GM23338 (cell line): ENCODE measurements at regions not wholly inside any gene's neighbourhood (a gene's known extent, or its start where the extent isn't known, plus 50 kb on each side); places are given as distances from the start of the nearest gene placed in this dataset.

Experiments used
- ATAC-seq: fragments of 200-7000 bp; cut with Tn5 transposase; 3 replicates; pipeline ENCODE4 v1.9.1; 2020
- DNase-seq: peaks from one replicate; pipeline ENCODE4 v3.0.0-alpha.2; 2015; ENCODE audit warnings: low spot score
- H2AFZ ChIP-seq: fragments of 200-600 bp; sonication (generic); 2 replicates; pipeline ENCODE4 v1.8.0; 2016; ENCODE audit warnings: antibody characterized with exemption, mild to moderate bottlenecking, moderate library complexity
- H3F3A ChIP-seq: fragments of 200-600 bp; sonication (generic); replicated peaks from 2 replicates; pipeline ENCODE4 v1.8.0; 2017; ENCODE audit warnings: antibody characterized with exemption, mixed run types, low read depth
- H3K27ac ChIP-seq: fragments of 200-600 bp; sonication (generic); 2 replicates; pipeline ENCODE4 v1.6.1; 2016; ENCODE audit warnings: low read depth
- H3K27me3 ChIP-seq: fragments of 200-600 bp; sonication (generic); 2 replicates; pipeline ENCODE4 v1.8.0; 2016; ENCODE audit warnings: mild to moderate bottlenecking, mixed run types, moderate library complexity; ENCODE audit not compliant: insufficient read depth
- H3K36me3 ChIP-seq: fragments of 200-600 bp; sonication (generic); 2 replicates; pipeline ENCODE4 v1.8.0; 2016; ENCODE audit warnings: mild to moderate bottlenecking; ENCODE audit not compliant: insufficient read depth
- H3K4me1 ChIP-seq: fragments of 200-600 bp; sonication (generic); 2 replicates; pipeline ENCODE4 v1.8.0; 2016; ENCODE audit warnings: mild to moderate bottlenecking, moderate library complexity; ENCODE audit not compliant: insufficient read depth
- H3K4me2 ChIP-seq: fragments of 200-600 bp; sonication (generic); 2 replicates; pipeline ENCODE4 v1.7.1; 2017; ENCODE audit warnings: mixed run types
- H3K4me3 ChIP-seq: fragments of 200-600 bp; sonication (generic); 2 replicates; pipeline ENCODE4 v1.6.1; 2016; ENCODE audit warnings: mixed run types
- H3K79me2 ChIP-seq: fragments of 200-600 bp; sonication (generic); replicated peaks from 2 replicates; pipeline ENCODE4 v1.8.0; 2017; ENCODE audit warnings: mild to moderate bottlenecking; ENCODE audit not compliant: insufficient read depth
- H3K9me2 ChIP-seq: fragments of 200-600 bp; sonication (generic); 2 replicates; pipeline ENCODE4 v1.8.0; 2017; ENCODE audit not compliant: insufficient read depth
- H4K20me1 ChIP-seq: fragments of 200-600 bp; sonication (generic); replicated peaks from 2 replicates; pipeline ENCODE4 v1.8.0; 2017; ENCODE audit warnings: mild to moderate bottlenecking; ENCODE audit not compliant: insufficient read depth
- H3K27ac Mint-ChIP-seq: 2 replicates; pipeline ENCODE4 v1.8.0; 2020; ENCODE audit warnings: inconsistent platforms, mild to moderate bottlenecking, moderate library complexity, mixed read lengths
- H3K27me3 Mint-ChIP-seq: 3 replicates; pipeline ENCODE4 v1.8.0; 2022; ENCODE audit warnings: low read depth, mild to moderate bottlenecking, moderate library complexity, mixed read lengths, inconsistent platforms; ENCODE audit not compliant: insufficient read depth, poor library complexity
- H3K36me3 Mint-ChIP-seq: 3 replicates; pipeline ENCODE4 v1.8.0; 2021; ENCODE audit warnings: low read depth, mild to moderate bottlenecking, inconsistent platforms, moderate library complexity, mixed read lengths
- H3K4me1 Mint-ChIP-seq: 3 replicates; pipeline ENCODE4 v1.8.0; 2020; ENCODE audit warnings: mild to moderate bottlenecking, inconsistent platforms, mixed read lengths
- H3K4me3 Mint-ChIP-seq: 3 replicates; pipeline ENCODE4 v1.8.0; 2021; ENCODE audit warnings: moderate library complexity, mild to moderate bottlenecking, inconsistent platforms, mixed read lengths
- H3K9me3 Mint-ChIP-seq: 3 replicates; pipeline ENCODE4 v1.8.0; 2020; ENCODE audit warnings: moderate library complexity, mild to moderate bottlenecking, inconsistent platforms, mixed read lengths
- CREB1 ChIP-seq: fragments of 250-450 bp; sonication (Bioruptor Pico); IDR thresholded peaks from 2 replicates; pipeline ENCODE4 v1.5.0; 2020; ENCODE audit warnings: low read depth, mild to moderate bottlenecking, moderate library complexity
- CTCF ChIP-seq, 2 experiments: fragments of 200-600 bp in 1 of 2; sonication (generic) in 1 of 2; conservative IDR thresholded peaks; 2 replicates each; pipeline versions ENCODE4 v1.5.1 to v1.6.1; 2016 to 2017; ENCODE audit warnings: antibody characterized with exemption in 2 of 2, low read depth in 2 of 2, mild to moderate bottlenecking in 2 of 2, moderate library complexity in 1 of 2
- ETS1 ChIP-seq: IDR thresholded peaks from 2 replicates; pipeline ENCODE4 v1.6.1; 2016; ENCODE audit warnings: antibody characterized with exemption
- EZH2 ChIP-seq: fragments of 200-600 bp; sonication (generic); IDR thresholded peaks from one replicate; pipeline ENCODE4 v1.8.0; 2017; ENCODE audit warnings: antibody characterized with exemption, mild to moderate bottlenecking, low read depth; ENCODE audit not compliant: unreplicated experiment
- EZH2phosphoT487 ChIP-seq: fragments of 200-600 bp; sonication (generic); IDR thresholded peaks from one replicate; pipeline ENCODE4 v1.8.1; 2018; ENCODE audit warnings: antibody characterized with exemption; ENCODE audit not compliant: unreplicated experiment
- JUNB ChIP-seq: IDR thresholded peaks from one replicate; pipeline ENCODE4 v1.6.1; 2016; ENCODE audit warnings: antibody characterized with exemption; ENCODE audit not compliant: unreplicated experiment
- NANOG ChIP-seq: IDR thresholded peaks from 2 replicates; pipeline ENCODE4 v1.6.1; 2016; ENCODE audit warnings: antibody characterized with exemption, borderline replicate concordance
- POLR2AphosphoS5 ChIP-seq: IDR thresholded peaks from 2 replicates; pipeline ENCODE4 v1.6.1; 2016; ENCODE audit warnings: antibody characterized with exemption, low read depth
- REST ChIP-seq: IDR thresholded peaks from one replicate; pipeline ENCODE4 v1.6.1; 2018; ENCODE audit warnings: antibody characterized with exemption; ENCODE audit not compliant: unreplicated experiment
- STAT1 ChIP-seq: IDR thresholded peaks from one replicate; pipeline ENCODE4 v1.6.1; 2016; ENCODE audit warnings: antibody characterized with exemption; ENCODE audit not compliant: unreplicated experiment
- ZNF114 ChIP-seq: fragments of 250-450 bp; sonication (Bioruptor Pico); IDR thresholded peaks from 2 replicates; pipeline ENCODE4 v1.5.0; 2020; ENCODE audit warnings: mild to moderate bottlenecking, moderate library complexity
- ZNF331 ChIP-seq: fragments of 250-450 bp; sonication (Bioruptor Pico); IDR thresholded peaks from 2 replicates; pipeline ENCODE4 v1.5.0; 2020; ENCODE audit warnings: low read depth, mild to moderate bottlenecking, moderate library complexity
- ZNF462 ChIP-seq: fragments of 250-450 bp; sonication (Bioruptor Pico); IDR thresholded peaks from 2 replicates; pipeline ENCODE4 v1.5.0; 2020; ENCODE audit warnings: mild to moderate bottlenecking, moderate library complexity

- DNase-seq (no peak), ATAC-seq (no peak)
- Histone ChIP-seq H3K36me3 (no peaks in the 10 kb centered on the region), H4K20me1 (no peaks in the 10 kb centered on the region), H3K27ac (no peak overlapping the region), H3K27me3 (no peaks in the 10 kb centered on the region), H2AFZ (no peak overlapping the region), H3K79me2 (no peaks in the 10 kb centered on the region), H3K4me2 (no peak overlapping the region), H3K4me3 (no peak overlapping the region), H3K9me2 (no peaks in the 10 kb centered on the region), H3F3A (no peaks in the 10 kb centered on the region), H3K4me1 (peaks cover 4% of the 10 kb centered on the region; the same call in 1 of the 2 replicates)
- no peaks in the 10 kb centered on the region for H3K9me3 Mint-ChIP-seq
- no peak overlapping the region for H3K4me3 Mint-ChIP-seq
- no peak overlapping the region for H3K27ac Mint-ChIP-seq
- peaks cover 19% of the 10 kb centered on the region for H3K4me1 Mint-ChIP-seq
- TF ChIP-seq ZNF114 (CRISPR knock-in tag) (no peak), CREB1 (CRISPR knock-in tag) (no peak), CTCF (conservative IDR thresholded peaks at IDR 0.05; ENCODE audit: low read depth in 2 of 2) (no peak), REST (no peak), JUNB (no peak), STAT1 (no peak), EZH2 (no peak), NANOG (no peak), EZH2phosphoT487 (no peak), ZNF462 (CRISPR knock-in tag) (no peak), POLR2AphosphoS5 (no peak), ETS1 (no peak), ZNF331 (CRISPR knock-in tag) (no peak)
- H3K27me3 Mint-ChIP-seq = no peaks in the 10 kb centered on the region
- no peaks in the 10 kb centered on the region for H3K36me3 Mint-ChIP-seq
These were observed 414.0 kb upstream of the FANCL start for GRCh38 chr2:58655152-58655551.
